ENCODE measurements at regions not wholly inside any gene's neighbourhood (a gene's known extent, or its start where the extent isn't known, plus 50 kb on each side); places are given as distances from the start of the nearest gene placed in this dataset.

- no peak for DNase-seq (ENCODE audit: low read depth in 2 of 2)
- TF ChIP-seq CTCF (IDR thresholded peaks at IDR 0.05; ENCODE audit: low read depth, low read length) = no peak
- H3K4me3 ChIP-seq (replicated peaks in 1 of 2; ENCODE audit: low read depth in 2 of 2, low read length in 2 of 2) = no peak overlapping the region
Observed at GRCh38 chr2:234438305-234438977, 58.4 kb downstream of the ARL4C start.

- no peak for TF ChIP-seq CTCF (IDR thresholded peaks at IDR 0.05; ENCODE audit: low read depth, low read length)
- DNase-seq (ENCODE audit: low read depth in 2 of 2) = no peak
- no peak overlapping the region for H3K4me3 ChIP-seq (replicated peaks in 1 of 2; ENCODE audit: low read depth in 2 of 2, low read length in 2 of 2)
Observed at GRCh38 chr2:234437642-234438304, 59.1 kb downstream of the ARL4C start.

- no peak for TF ChIP-seq CTCF (IDR thresholded peaks at IDR 0.05; ENCODE audit: low read depth, low read length)
- no peak for DNase-seq (ENCODE audit: low read depth in 2 of 2)
Observed at GRCh38 chr2:234436482-234436837, 60.4 kb downstream of the ARL4C start.

GRCh38 chr2:234435836-234436481, 60.9 kb downstream of the ARL4C start:
- no peak for TF ChIP-seq CTCF (IDR thresholded peaks at IDR 0.05; ENCODE audit: low read depth, low read length)
- H3K4me3 ChIP-seq (replicated peaks in 1 of 2; ENCODE audit: low read depth in 2 of 2, low read length in 2 of 2) = no peak overlapping the region
- no peak for DNase-seq (ENCODE audit: low read depth in 2 of 2)

More at GRCh38 chr2:234436482-234436837, 60.4 kb downstream of the ARL4C start:
- H3K4me3 ChIP-seq (replicated peaks in 1 of 2; ENCODE audit: low read depth in 2 of 2, low read length in 2 of 2) = no peak overlapping the region

- TF ChIP-seq CTCF (IDR thresholded peaks at IDR 0.05; ENCODE audit: low read depth, low read length) = no peak
- no peak for DNase-seq (ENCODE audit: low read depth in 2 of 2)
- no peak overlapping the region for H3K4me3 ChIP-seq (replicated peaks in 1 of 2; ENCODE audit: low read depth in 2 of 2, low read length in 2 of 2)
Observed at GRCh38 chr2:234433201-234433600, 63.7 kb downstream of the ARL4C start.

- DNase-seq (ENCODE audit: low read depth in 2 of 2) = no peak
- no peak for TF ChIP-seq CTCF (IDR thresholded peaks at IDR 0.05; ENCODE audit: low read depth, low read length)
- H3K4me3 ChIP-seq (replicated peaks in 1 of 2; ENCODE audit: low read depth in 2 of 2, low read length in 2 of 2) = no peak overlapping the region
Observed at GRCh38 chr2:234430871-234431270, 66.0 kb downstream of the ARL4C start.
